IMR-90 (cell line): ENCODE measurements at regions not wholly inside any gene's neighbourhood (a gene's known extent, or its start where the extent isn't known, plus 50 kb on each side); places are given as distances from the start of the nearest gene placed in this dataset.

Source experiments
- ATAC-seq: fragments of 200-7000 bp; cut with Tn5 transposase; 2 replicates; pipeline ENCODE4 v1.9.1; 2020; ENCODE audit warnings: low read depth, mild to moderate bottlenecking, moderate library complexity
- BruUV-seq: library from RNA; stranded (reverse); fragments of 400-500 nt; replicated peaks from 2 replicates; lab custom pipeline; 2021; lab: Mats Ljungman, UMichigan
- CTCF ChIA-PET: fragments of 300-600 bp; formaldehyde crosslinking; extraction: SDS; loops from one replicate; lab custom pipeline; 2021; ENCODE audit warnings: antibody characterized with exemption; lab: Yijun Ruan, JAX
- POLR2A ChIA-PET: fragments of 300-600 bp; sonication (Branson Sonifier 250); formaldehyde crosslinking; loops from one replicate; lab custom pipeline; 2022; ENCODE audit warnings: antibody characterized with exemption; ENCODE audit not compliant: unreplicated experiment; lab: Charles Lee
- DNase-seq: peaks from one replicate; pipeline ENCODE4 v3.0.0; 2013
- H2AFZ ChIP-seq: replicated peaks from 2 replicates; pipeline ENCODE3; 2013; ENCODE audit warnings: low read length, mild to moderate bottlenecking; ENCODE audit not compliant: poor library complexity
- H2AK5ac ChIP-seq: 2 replicates; pipeline ENCODE4 v1.6.1; 2013; ENCODE audit warnings: low read depth, low read length, inconsistent platforms
- H2AK9ac ChIP-seq: replicated peaks from 2 replicates; pipeline ENCODE3; 2013; ENCODE audit warnings: mild to moderate bottlenecking, low read depth, low read length, moderate library complexity; ENCODE audit not compliant: poor library complexity
- H2BK120ac ChIP-seq: 2 replicates; pipeline ENCODE4 v1.6.1; 2013; ENCODE audit warnings: low read depth, low read length, inconsistent platforms
- H2BK15ac ChIP-seq: 3 replicates; pipeline ENCODE4 v1.6.1; 2013; ENCODE audit warnings: low read depth, low read length, inconsistent platforms
- H2BK20ac ChIP-seq: 2 replicates; pipeline ENCODE4 v1.6.1; 2013; ENCODE audit warnings: low read depth, mild to moderate bottlenecking, inconsistent platforms, low read length, moderate library complexity
- H2BK5ac ChIP-seq: 2 replicates; pipeline ENCODE4 v1.6.1; 2013; ENCODE audit warnings: mild to moderate bottlenecking, low read depth, low read length, inconsistent platforms; ENCODE audit not compliant: poor library complexity, severe bottlenecking
- H3K14ac ChIP-seq: replicated peaks from 2 replicates; pipeline ENCODE4 v1.6.1; 2013; ENCODE audit warnings: low read depth, low read length, inconsistent platforms
- H3K18ac ChIP-seq: 2 replicates; pipeline ENCODE4 v1.6.1; 2013; ENCODE audit warnings: low read depth, low read length, control low read depth
- H3K23ac ChIP-seq: 2 replicates; pipeline ENCODE4 v1.6.1; 2013; ENCODE audit warnings: low read depth, low read length, inconsistent platforms
- H3K27ac ChIP-seq: 2 replicates; pipeline ENCODE4 v1.5.1; 2013; ENCODE audit warnings: mild to moderate bottlenecking, control low read depth, low read length; ENCODE audit not compliant: insufficient read depth
- H3K27me3 ChIP-seq: 2 replicates; pipeline ENCODE4 v1.6.1; 2013; ENCODE audit warnings: low read length; ENCODE audit not compliant: control insufficient read depth, insufficient read depth
- H3K36me3 ChIP-seq: 2 replicates; pipeline ENCODE4 v1.6.1; 2013; ENCODE audit warnings: low read length, mixed read lengths; ENCODE audit not compliant: control insufficient read depth, insufficient read depth
- H3K4ac ChIP-seq: 2 replicates; pipeline ENCODE4 v1.6.1; 2013; ENCODE audit warnings: low read depth, low read length, inconsistent platforms
- H3K4me1 ChIP-seq: 2 replicates; pipeline ENCODE4 v1.6.1; 2013; ENCODE audit warnings: low read length, mixed read lengths; ENCODE audit not compliant: control insufficient read depth, insufficient read depth
- H3K4me2 ChIP-seq: 2 replicates; pipeline ENCODE4 v1.6.1; 2013; ENCODE audit warnings: low read depth, mild to moderate bottlenecking, control low read depth, low read length, moderate library complexity
- H3K4me3 ChIP-seq: 2 replicates; pipeline ENCODE4 v1.5.1; 2013; ENCODE audit warnings: low read depth, mild to moderate bottlenecking, control low read depth, low read length, moderate library complexity; ENCODE audit not compliant: insufficient read depth
- H3K56ac ChIP-seq: 2 replicates; pipeline ENCODE4 v1.6.1; 2013; ENCODE audit warnings: low read length, inconsistent platforms; ENCODE audit not compliant: insufficient read depth; ENCODE audit errors: extremely low read depth
- H3K79me1 ChIP-seq, 2 experiments: 2 replicates each; pipeline ENCODE4 v1.6.1; 2013; ENCODE audit warnings: low read length in 2 of 2, inconsistent platforms in 1 of 2, low read depth in 1 of 2
- H3K9ac ChIP-seq: 2 replicates; pipeline ENCODE4 v1.6.1; 2013; ENCODE audit warnings: low read depth, low read length, control low read depth
- H3K9me1 ChIP-seq: 2 replicates; pipeline ENCODE4 v1.6.1; 2013; ENCODE audit warnings: low read length, inconsistent platforms; ENCODE audit not compliant: insufficient read depth
- H3K9me3 ChIP-seq: 2 replicates; pipeline ENCODE4 v1.6.1; 2013; ENCODE audit warnings: low read length; ENCODE audit not compliant: control insufficient read depth, insufficient read depth
- H4K20me1 ChIP-seq: 2 replicates; pipeline ENCODE4 v1.6.1; 2013; ENCODE audit warnings: low read length, inconsistent platforms; ENCODE audit not compliant: insufficient read depth
- H4K5ac ChIP-seq: 2 replicates; pipeline ENCODE4 v1.6.1; 2013; ENCODE audit warnings: mild to moderate bottlenecking, low read depth, low read length, control low read depth
- H4K8ac ChIP-seq, 2 experiments: 2 replicates each; pipeline ENCODE4 v1.6.1; 2013; ENCODE audit warnings: low read depth in 2 of 2, low read length in 2 of 2, control low read depth in 1 of 2, inconsistent platforms in 1 of 2
- H4K91ac ChIP-seq: 2 replicates; pipeline ENCODE4 v1.6.1; 2013; ENCODE audit warnings: low read depth, low read length, inconsistent platforms; ENCODE audit not compliant: insufficient read depth
- BHLHE40 ChIP-seq: fragments of 150-350 bp; IDR thresholded peaks from 2 replicates; pipeline ENCODE4 v1.6.1; 2016; ENCODE audit warnings: mild to moderate bottlenecking, low read depth, low read length
- CEBPB ChIP-seq: IDR thresholded peaks from 2 replicates; pipeline ENCODE4 v1.6.1; 2012; ENCODE audit warnings: low read depth, low read length, improper control_type of control experiment
- CHD1 ChIP-seq: IDR thresholded peaks from 2 replicates; pipeline ENCODE4 v1.6.1; 2012; ENCODE audit warnings: low read depth, low read length, improper control_type of control experiment
- CTCF ChIP-seq: conservative IDR thresholded peaks from 2 replicates; pipeline ENCODE4 v1.5.1; 2012; ENCODE audit warnings: mild to moderate bottlenecking, low read depth, low read length, improper control_type of control experiment
- ELK1 ChIP-seq: fragments of 150-350 bp; IDR thresholded peaks from 2 replicates; pipeline ENCODE4 v1.6.1; 2016; ENCODE audit warnings: low read depth, mild to moderate bottlenecking, low read length, moderate library complexity, borderline replicate concordance
- FOS ChIP-seq: fragments of 150-350 bp; IDR thresholded peaks from 2 replicates; pipeline ENCODE4 v1.6.1; 2016; ENCODE audit warnings: low read depth, low read length
- MAFK ChIP-seq: IDR thresholded peaks from 2 replicates; pipeline ENCODE4 v1.6.1; 2012; ENCODE audit warnings: low read depth, low read length, improper control_type of control experiment
- MAZ ChIP-seq: IDR thresholded peaks from 2 replicates; pipeline ENCODE4 v1.6.1; 2012; ENCODE audit warnings: low read depth, mild to moderate bottlenecking, low read length, improper control_type of control experiment, moderate library complexity, borderline replicate concordance
- MXI1 ChIP-seq: IDR thresholded peaks from 2 replicates; pipeline ENCODE4 v1.6.1; 2012; ENCODE audit warnings: low read depth, mild to moderate bottlenecking, low read length, moderate library complexity, borderline replicate concordance
- NFE2L2 ChIP-seq: fragments of 150-350 bp; IDR thresholded peaks from 2 replicates; pipeline ENCODE4 v1.6.1; 2016; ENCODE audit warnings: low read depth, mild to moderate bottlenecking, low read length
- POLR2A ChIP-seq: IDR thresholded peaks from 2 replicates; pipeline ENCODE4 v1.6.1; 2012; ENCODE audit warnings: mild to moderate bottlenecking, low read depth, low read length
- RAD21 ChIP-seq: IDR thresholded peaks from 2 replicates; pipeline ENCODE4 v1.6.1; 2012; ENCODE audit warnings: low read length, improper control_type of control experiment
- RCOR1 ChIP-seq: IDR thresholded peaks from 2 replicates; pipeline ENCODE4 v1.6.1; 2012; ENCODE audit warnings: mild to moderate bottlenecking, low read length, improper control_type of control experiment; ENCODE audit not compliant: insufficient replicate concordance
- RFX5 ChIP-seq: IDR thresholded peaks from 2 replicates; pipeline ENCODE4 v1.8.0; 2012; ENCODE audit warnings: low read depth, mild to moderate bottlenecking, low read length, moderate library complexity
- SMC3 ChIP-seq: fragments of 150-350 bp; IDR thresholded peaks from 2 replicates; pipeline ENCODE4 v1.6.1; 2016; ENCODE audit warnings: low read depth, mild to moderate bottlenecking, antibody characterized with exemption, low read length, moderate library complexity
- USF2 ChIP-seq: fragments of 150-350 bp; IDR thresholded peaks from 2 replicates; pipeline ENCODE4 v1.6.1; 2017; ENCODE audit warnings: mild to moderate bottlenecking, antibody characterized with exemption, low read length, low read depth
- WGBS, 2 experiments: methylation state at CpG; one replicate each; pipeline versions ENCODE4 v1.1.5 to v1.1.7; 2013; ENCODE audit warnings: missing lambda C conversion rate in 2 of 2; ENCODE audit not compliant: insufficient read length in 1 of 2; ENCODE audit errors: extremely low coverage in 2 of 2; 5-methylcytosine and 5-hydroxymethylcytosine counted together
- dilution Hi-C: fragments of 300-500 bp; cut with HindIII; formaldehyde crosslinking; loops from one replicate; pipeline ENCODE4 v1.14.3; 2018; ENCODE audit warnings: low sequenced_read_pairs; ENCODE audit not compliant: unreplicated experiment
- in situ Hi-C: fragments of 300-500 bp; cut with MboI; formaldehyde crosslinking; loops from 3 replicates; pipeline ENCODE4 v1.14.3; 2019; ENCODE audit warnings: low sequenced_read_pairs, inconsistent platforms, mixed read lengths
- intact Hi-C: fragments of 100-400 bp; cut with micrococcal nuclease; formaldehyde crosslinking; loops from 2 replicates; pipeline ENCODE4 v1.10.0; 2022

GRCh38 chr13:74769333-74769732, 635.1 kb upstream of the KLF12 start:
- Histone ChIP-seq H4K91ac (no peak overlapping the region), H2AK9ac (no peak overlapping the region), H3K4me2 (no peak overlapping the region), H2BK5ac (no peak overlapping the region), H3K4me3 (no peak overlapping the region), H3K36me3 (no peaks in the 10 kb centered on the region), H2AFZ (no peak overlapping the region), H4K5ac (no peak overlapping the region), H3K18ac (no peak overlapping the region), H3K79me1 (no peaks in the 10 kb centered on the region), H3K56ac (no peak overlapping the region), H4K8ac (no peak overlapping the region), H3K4ac (no peak overlapping the region), H3K27ac (no peak overlapping the region), H2BK120ac (no peak overlapping the region), H2BK20ac (peak overlapping the region; percentile 6; the same call in 1 of the 2 replicates), H3K9me3 (no peaks in the 10 kb centered on the region), H3K4me1 (peaks cover 11% of the 10 kb centered on the region), H3K9ac (no peak overlapping the region), H2AK5ac (no peak overlapping the region), H2BK15ac (no peak overlapping the region), H3K9me1 (no peaks in the 10 kb centered on the region), H4K20me1 (no peaks in the 10 kb centered on the region), H3K23ac (no peak overlapping the region), H3K14ac (no peak overlapping the region), H3K27me3 (no peaks in the 10 kb centered on the region)
- dilution Hi-C loops (no loop called here), in situ Hi-C loops (no loop called here), intact Hi-C loops (no loop called here)
- WGBS, 2 experiments, result no CpG with 5 or more reads among the region's 2 CpGs
- TF ChIP-seq RAD21 (no peak), CHD1 (no peak), MAZ (no peak), USF2 (no peak), RFX5 (no peak), CEBPB (no peak), POLR2A (no peak), SMC3 (no peak), MAFK (no peak), CTCF (no peak), RCOR1 (no peak), NFE2L2 (no peak), MXI1 (no peak), ELK1 (no peak), FOS (no peak), BHLHE40 (no peak)
- no peak for DNase-seq
- CTCF ChIA-PET, result interaction anchor here (0.6 kb wide), 1 partner anchor 823 kb away, joined by 4 read pairs; no protein-coding TSS in a partner anchor
- POLR2A ChIA-PET, result no interaction called here
- no peak for ATAC-seq
- BruUV-seq, result no TSS peak
